Epithelial cell of proximal tubule (primary cell): ENCODE measurements at regions not wholly inside any gene's neighbourhood (a gene's known extent, or its start where the extent isn't known, plus 50 kb on each side); places are given as distances from the start of the nearest gene placed in this dataset.

ENCODE experiments used
- DNase-seq: peaks from one replicate; pipeline ENCODE4 v3.0.0-alpha.2; 2011; ENCODE audit warnings: low read depth
- H3K4me3 ChIP-seq: 2 replicates; pipeline ENCODE4 v1.5.1; 2011; ENCODE audit warnings: low read depth, mild to moderate bottlenecking, low read length
- TF ChIP-seq, protein P1 (sequence below): conservative IDR thresholded peaks from 2 replicates; pipeline ENCODE4 v1.5.1; 2012; ENCODE audit warnings: low read depth, mild to moderate bottlenecking, low read length

DNA sequence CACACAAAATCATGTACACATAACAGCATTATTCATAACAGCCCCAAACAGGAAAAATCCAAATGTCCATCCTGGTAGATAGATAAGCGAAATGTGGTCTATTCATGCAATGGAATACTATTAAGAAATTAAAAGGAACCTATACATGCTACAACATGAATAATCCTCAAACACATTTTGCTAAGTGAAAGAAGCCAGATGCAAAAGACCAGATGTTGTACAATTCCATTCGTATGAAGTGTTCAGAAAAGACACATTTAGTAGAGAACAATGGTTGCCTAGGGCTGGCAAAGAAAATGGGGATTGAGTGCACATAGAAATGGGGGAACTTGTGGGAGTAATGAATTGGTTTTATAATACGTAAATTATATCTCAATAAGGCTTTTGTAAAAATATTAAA, 182.3 kb downstream of the EBLN2 start:
- no peak overlapping the region for H3K4me3 ChIP-seq
- DNase-seq: no peak
- TF ChIP-seq, protein P1, sequence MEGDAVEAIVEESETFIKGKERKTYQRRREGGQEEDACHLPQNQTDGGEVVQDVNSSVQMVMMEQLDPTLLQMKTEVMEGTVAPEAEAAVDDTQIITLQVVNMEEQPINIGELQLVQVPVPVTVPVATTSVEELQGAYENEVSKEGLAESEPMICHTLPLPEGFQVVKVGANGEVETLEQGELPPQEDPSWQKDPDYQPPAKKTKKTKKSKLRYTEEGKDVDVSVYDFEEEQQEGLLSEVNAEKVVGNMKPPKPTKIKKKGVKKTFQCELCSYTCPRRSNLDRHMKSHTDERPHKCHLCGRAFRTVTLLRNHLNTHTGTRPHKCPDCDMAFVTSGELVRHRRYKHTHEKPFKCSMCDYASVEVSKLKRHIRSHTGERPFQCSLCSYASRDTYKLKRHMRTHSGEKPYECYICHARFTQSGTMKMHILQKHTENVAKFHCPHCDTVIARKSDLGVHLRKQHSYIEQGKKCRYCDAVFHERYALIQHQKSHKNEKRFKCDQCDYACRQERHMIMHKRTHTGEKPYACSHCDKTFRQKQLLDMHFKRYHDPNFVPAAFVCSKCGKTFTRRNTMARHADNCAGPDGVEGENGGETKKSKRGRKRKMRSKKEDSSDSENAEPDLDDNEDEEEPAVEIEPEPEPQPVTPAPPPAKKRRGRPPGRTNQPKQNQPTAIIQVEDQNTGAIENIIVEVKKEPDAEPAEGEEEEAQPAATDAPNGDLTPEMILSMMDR: no peak

- TF ChIP-seq, protein P1: no peak
- H3K4me3 ChIP-seq: no peak overlapping the region
- DNase-seq: no peak
Observed at GRCh38 chr3:73245459-73245858, 184.0 kb downstream of the EBLN2 start.

- no peak for DNase-seq
- TF ChIP-seq, protein P1: no peak
- no peak overlapping the region for H3K4me3 ChIP-seq
Observed at GRCh38 chr3:73249047-73249446, 187.6 kb downstream of the EBLN2 start.

GRCh38 chr3:73254062-73254461, 192.6 kb downstream of the EBLN2 start:
- DNase-seq: no peak
- no peak overlapping the region for H3K4me3 ChIP-seq
- TF ChIP-seq, protein P1: no peak

- TF ChIP-seq, protein P1: no peak
Observed at GRCh38 chr3:73255609-73256029, 194.2 kb downstream of the EBLN2 start.

DNA sequence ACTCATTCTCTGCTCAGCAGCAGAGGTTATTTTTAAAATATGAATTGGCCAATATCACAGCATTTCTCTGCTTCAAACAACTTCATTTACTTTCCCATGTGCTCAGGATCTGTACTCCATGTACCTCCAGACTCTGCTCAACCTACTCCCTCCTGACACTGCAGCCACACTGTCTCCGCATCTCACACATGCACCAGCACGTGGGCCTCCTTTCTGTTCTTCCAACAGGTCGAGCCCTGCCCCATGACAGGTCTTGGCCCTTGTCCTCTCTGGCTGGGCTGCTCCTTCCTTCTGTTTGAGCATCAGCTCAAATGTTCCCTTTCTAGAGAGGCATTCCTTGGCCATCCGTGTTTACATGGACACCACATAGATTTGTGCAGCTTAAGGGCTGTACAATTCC, 195.7 kb downstream of the EBLN2 start:
- H3K4me3 ChIP-seq: no peak overlapping the region
- DNase-seq: no peak
- TF ChIP-seq, protein P1: no peak

More at GRCh38 chr3:73255609-73256029, 194.2 kb downstream of the EBLN2 start:
- H3K4me3 ChIP-seq: no peak overlapping the region
- DNase-seq: peak; percentile 31

DNA sequence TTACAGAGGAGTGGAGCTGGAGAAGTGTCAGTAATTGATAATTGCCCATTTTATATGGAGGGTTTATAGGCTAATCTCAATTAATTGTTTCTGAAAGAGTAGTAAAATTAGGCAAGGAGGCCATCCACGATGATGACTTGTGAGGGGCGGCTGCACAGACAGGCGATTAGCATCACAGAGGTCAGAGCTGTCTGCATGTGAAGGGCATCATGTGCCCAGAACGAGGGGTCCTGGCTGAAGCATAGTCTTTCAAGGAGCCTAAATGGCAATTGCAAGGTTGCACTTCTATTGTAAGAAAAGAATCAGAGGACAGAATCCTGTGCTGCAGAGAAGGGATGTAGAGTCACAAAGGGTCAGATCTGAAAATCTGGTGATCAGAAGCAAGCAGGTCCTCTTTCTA, 196.6 kb downstream of the EBLN2 start:
- no peak for DNase-seq
- TF ChIP-seq, protein P1: no peak
- no peak overlapping the region for H3K4me3 ChIP-seq
